ENCODE measurements at regions not wholly inside any gene's neighbourhood (a gene's known extent, or its start where the extent isn't known, plus 50 kb on each side); places are given as distances from the start of the nearest gene placed in this dataset.

DNA sequence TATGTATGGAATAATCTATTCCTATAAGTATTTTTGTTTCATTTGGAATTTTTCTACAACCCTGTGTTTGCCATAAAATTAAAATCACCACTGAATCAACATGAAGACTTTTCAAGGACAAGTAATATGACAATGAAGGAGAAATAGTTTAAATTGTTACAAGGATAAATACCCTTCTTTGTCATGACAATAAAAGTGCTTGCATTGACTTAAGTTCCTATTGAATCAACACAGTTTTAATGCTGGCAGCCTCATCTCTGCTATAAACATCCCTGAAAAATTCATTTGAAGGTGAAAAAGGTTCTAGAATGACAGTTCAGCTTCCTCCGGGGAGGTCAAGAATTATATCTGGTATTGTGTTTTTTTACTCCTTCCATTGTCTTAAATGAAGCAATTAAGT is 1105.1 kb upstream of the CDH9 start:
- no peaks in the 10 kb centered on the region for H3K27me3 ChIP-seq
- no peak for DNase-seq (ENCODE audit: low spot score in 2 of 2)
- H3K36me3 ChIP-seq, result no peaks in the 10 kb centered on the region
- H3K4me3 ChIP-seq, result no peak overlapping the region
- H3K4me1 ChIP-seq, result no peaks in the 10 kb centered on the region
- H3K27ac ChIP-seq, result no peak overlapping the region
- TF ChIP-seq, protein P1, sequence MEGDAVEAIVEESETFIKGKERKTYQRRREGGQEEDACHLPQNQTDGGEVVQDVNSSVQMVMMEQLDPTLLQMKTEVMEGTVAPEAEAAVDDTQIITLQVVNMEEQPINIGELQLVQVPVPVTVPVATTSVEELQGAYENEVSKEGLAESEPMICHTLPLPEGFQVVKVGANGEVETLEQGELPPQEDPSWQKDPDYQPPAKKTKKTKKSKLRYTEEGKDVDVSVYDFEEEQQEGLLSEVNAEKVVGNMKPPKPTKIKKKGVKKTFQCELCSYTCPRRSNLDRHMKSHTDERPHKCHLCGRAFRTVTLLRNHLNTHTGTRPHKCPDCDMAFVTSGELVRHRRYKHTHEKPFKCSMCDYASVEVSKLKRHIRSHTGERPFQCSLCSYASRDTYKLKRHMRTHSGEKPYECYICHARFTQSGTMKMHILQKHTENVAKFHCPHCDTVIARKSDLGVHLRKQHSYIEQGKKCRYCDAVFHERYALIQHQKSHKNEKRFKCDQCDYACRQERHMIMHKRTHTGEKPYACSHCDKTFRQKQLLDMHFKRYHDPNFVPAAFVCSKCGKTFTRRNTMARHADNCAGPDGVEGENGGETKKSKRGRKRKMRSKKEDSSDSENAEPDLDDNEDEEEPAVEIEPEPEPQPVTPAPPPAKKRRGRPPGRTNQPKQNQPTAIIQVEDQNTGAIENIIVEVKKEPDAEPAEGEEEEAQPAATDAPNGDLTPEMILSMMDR (IDR thresholded peaks at IDR 0.05), result no peak
- no peak for TF ChIP-seq POLR2A (IDR thresholded peaks at IDR 0.05)
- TF ChIP-seq POLR2AphosphoS5 (IDR thresholded peaks at IDR 0.05), result no peak
- TF ChIP-seq EP300 (IDR thresholded peaks at IDR 0.05), result no peak
- H3K9me3 ChIP-seq, result no peaks in the 10 kb centered on the region
- WGBS, result 84% methylated on average over 1 of the region's 1 CpG

DNA sequence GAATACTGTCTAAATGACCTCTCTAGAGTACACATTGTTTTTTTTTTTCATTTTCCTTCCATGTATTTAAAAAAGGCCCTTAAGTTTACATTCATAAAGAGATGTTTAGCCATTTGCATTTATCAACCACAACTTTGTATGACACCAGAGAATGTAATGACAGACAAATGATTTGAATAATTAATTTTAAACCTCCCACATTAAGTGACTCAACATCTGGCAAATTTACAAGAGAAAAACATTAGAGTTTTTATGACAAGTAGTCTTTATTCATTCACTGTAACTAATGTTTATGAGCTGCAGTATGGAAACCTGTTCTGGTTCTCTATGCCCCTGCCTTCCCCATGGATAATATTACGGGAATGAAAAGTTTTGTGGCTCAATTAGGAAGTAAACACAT is 1093.8 kb upstream of the CDH9 start:
- no peaks in the 10 kb centered on the region for H3K9me3 ChIP-seq
- H3K27ac ChIP-seq, result no peak overlapping the region
- H3K4me1 ChIP-seq, result no peaks in the 10 kb centered on the region
- H3K36me3 ChIP-seq, result no peaks in the 10 kb centered on the region
- WGBS, result 43% methylated on average over 1 of the region's 1 CpG
- no peaks in the 10 kb centered on the region for H3K27me3 ChIP-seq
- no peak overlapping the region for H3K4me3 ChIP-seq
- no peak for TF ChIP-seq EP300 (IDR thresholded peaks at IDR 0.05)
- no peak for TF ChIP-seq POLR2AphosphoS5 (IDR thresholded peaks at IDR 0.05)
- TF ChIP-seq POLR2A (IDR thresholded peaks at IDR 0.05), result no peak
- TF ChIP-seq, protein P1 (IDR thresholded peaks at IDR 0.05), result no peak
- DNase-seq (ENCODE audit: low spot score in 2 of 2), result no peak

DNA sequence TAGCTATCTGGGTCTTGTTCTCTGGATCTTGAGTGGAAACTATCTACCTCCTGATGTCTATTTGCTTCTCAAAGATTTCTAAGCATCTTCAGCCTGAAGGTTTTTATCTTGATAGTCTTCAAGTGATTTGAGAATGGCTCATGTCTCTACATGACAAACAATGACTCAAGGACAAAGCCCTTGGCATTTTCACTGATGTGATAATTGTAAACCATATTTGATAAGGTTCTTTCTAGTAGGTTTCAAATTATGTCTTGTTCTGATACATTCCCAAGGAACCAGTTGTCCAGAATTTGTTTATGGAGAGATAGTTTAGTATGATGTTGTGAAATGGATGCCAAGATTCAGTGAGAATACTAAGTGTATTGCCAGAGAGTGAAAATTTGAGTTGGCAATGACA is 1079.3 kb upstream of the CDH9 start:
- no peaks in the 10 kb centered on the region for H3K9me3 ChIP-seq
- H3K27ac ChIP-seq, result no peak overlapping the region
- TF ChIP-seq, protein P1 (IDR thresholded peaks at IDR 0.05), result no peak
- no peak for TF ChIP-seq EP300 (IDR thresholded peaks at IDR 0.05)
- H3K27me3 ChIP-seq, result no peaks in the 10 kb centered on the region
- no peak overlapping the region for H3K4me3 ChIP-seq
- no peak for DNase-seq (ENCODE audit: low spot score in 2 of 2)
- H3K4me1 ChIP-seq, result no peaks in the 10 kb centered on the region
- H3K36me3 ChIP-seq, result no peaks in the 10 kb centered on the region

DNA sequence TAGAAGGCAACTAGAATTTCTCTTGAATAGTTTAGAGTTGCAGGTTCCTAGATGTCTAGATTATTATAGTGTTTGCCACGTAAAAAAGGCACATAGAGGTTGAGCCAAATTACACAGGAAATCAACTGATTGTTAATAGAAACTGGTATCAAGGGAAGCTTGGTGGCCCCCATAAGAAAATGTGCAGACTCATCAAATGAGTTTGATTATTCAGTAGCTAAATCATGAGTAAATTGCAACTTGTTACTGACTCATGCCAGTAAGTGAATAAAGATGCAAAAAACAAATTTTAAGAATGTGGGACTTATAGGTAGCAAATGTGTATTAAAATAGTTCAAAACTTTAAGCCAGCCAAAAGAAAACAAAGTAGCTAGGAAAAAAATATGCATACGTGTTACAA is 1078.9 kb upstream of the CDH9 start:
- Histone ChIP-seq H3K4me1 (no peaks in the 10 kb centered on the region), H3K4me3 (no peak overlapping the region), H3K9me3 (no peaks in the 10 kb centered on the region), H3K36me3 (no peaks in the 10 kb centered on the region), H3K27ac (no peak overlapping the region), H3K27me3 (no peaks in the 10 kb centered on the region)
- WGBS, result 55% methylated on average over 2 of the region's 2 CpGs
- TF ChIP-seq POLR2AphosphoS5 (IDR thresholded peaks at IDR 0.05) (no peak), POLR2A (IDR thresholded peaks at IDR 0.05) (no peak), EP300 (IDR thresholded peaks at IDR 0.05) (no peak)
- TF ChIP-seq, protein P1 (IDR thresholded peaks at IDR 0.05), result no peak
- no peak for DNase-seq (ENCODE audit: low spot score in 2 of 2)

DNA sequence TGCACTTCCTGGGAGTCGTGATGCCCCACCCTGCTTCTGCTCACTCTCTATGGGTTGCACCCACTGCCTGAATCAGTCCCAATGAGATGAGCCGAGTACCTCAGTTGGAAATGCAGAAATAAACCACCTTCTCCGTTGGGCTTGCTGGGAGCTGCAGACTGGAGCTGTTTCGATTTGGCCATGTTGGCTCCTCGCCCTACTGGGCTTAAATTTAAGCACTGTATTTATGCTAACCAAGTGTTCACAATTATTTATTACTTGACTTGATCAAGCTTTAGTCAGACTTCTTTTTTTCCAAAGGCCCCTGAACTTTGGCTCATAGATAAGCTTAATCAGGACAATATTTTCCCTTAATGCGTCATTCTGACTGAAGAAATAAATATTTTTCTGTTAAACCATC is 1072.4 kb upstream of the CDH9 start:
- no peaks in the 10 kb centered on the region for H3K36me3 ChIP-seq
- no peak overlapping the region for H3K27ac ChIP-seq
- H3K4me1 ChIP-seq, result no peaks in the 10 kb centered on the region
- DNase-seq (ENCODE audit: low spot score in 2 of 2), result no peak
- H3K9me3 ChIP-seq, result no peaks in the 10 kb centered on the region
- 64% methylated on average over 6 of the region's 6 CpGs for WGBS
- TF ChIP-seq POLR2AphosphoS5 (IDR thresholded peaks at IDR 0.05) (no peak), EP300 (IDR thresholded peaks at IDR 0.05) (no peak), POLR2A (IDR thresholded peaks at IDR 0.05) (no peak)
- TF ChIP-seq, protein P1 (IDR thresholded peaks at IDR 0.05), result no peak
- H3K27me3 ChIP-seq, result no peaks in the 10 kb centered on the region
- no peak overlapping the region for H3K4me3 ChIP-seq
